HEK293 (cell line): ENCODE measurements at regions not wholly inside any gene's neighbourhood (a gene's known extent, or its start where the extent isn't known, plus 50 kb on each side); places are given as distances from the start of the nearest gene placed in this dataset.

Source experiments
- KLF1 ChIP-seq: fragments of 450-650 bp; formaldehyde crosslinking; IDR thresholded peaks from 2 replicates; pipeline ENCODE4 v1.5.1; 2016; ENCODE audit warnings: missing biosample characterization, missing genetic modification characterization
- KLF9 ChIP-seq: fragments of 450-650 bp; formaldehyde crosslinking; IDR thresholded peaks from 2 replicates; pipeline ENCODE4 v1.5.1; 2016; ENCODE audit warnings: missing biosample characterization, missing genetic modification characterization, low read depth
- OSR2 ChIP-seq: fragments of 450-650 bp; formaldehyde crosslinking; IDR thresholded peaks from 2 replicates; pipeline ENCODE4 v1.5.1; 2016; ENCODE audit warnings: missing biosample characterization, missing genetic modification characterization
- OVOL3 ChIP-seq: fragments of 450-650 bp; formaldehyde crosslinking; IDR thresholded peaks from 2 replicates; pipeline ENCODE4 v1.5.1; 2016; ENCODE audit warnings: missing biosample characterization, missing genetic modification characterization
- ZFP41 ChIP-seq: fragments of 450-650 bp; formaldehyde crosslinking; IDR thresholded peaks from 2 replicates; pipeline ENCODE4 v1.5.1; 2016; ENCODE audit warnings: missing biosample characterization, missing genetic modification characterization, borderline replicate concordance
- ZNF133 ChIP-seq: fragments of 450-650 bp; formaldehyde crosslinking; IDR thresholded peaks from 2 replicates; pipeline ENCODE4 v1.5.1; 2016; ENCODE audit warnings: missing biosample characterization, missing genetic modification characterization
- ZNF530 ChIP-seq: fragments of 450-650 bp; formaldehyde crosslinking; IDR thresholded peaks from 2 replicates; pipeline ENCODE4 v1.5.1; 2016; ENCODE audit warnings: low read depth, missing biosample characterization, missing genetic modification characterization
- TF ChIP-seq, protein P1 (sequence below): fragments of 450-650 bp; formaldehyde crosslinking; IDR thresholded peaks from 2 replicates; pipeline ENCODE4 v1.5.1; 2016; ENCODE audit warnings: missing biosample characterization, missing genetic modification characterization
- TF ChIP-seq, protein P2 (sequence below): fragments of 450-650 bp; formaldehyde crosslinking; IDR thresholded peaks from 2 replicates; pipeline ENCODE4 v1.5.1; 2016; ENCODE audit warnings: missing biosample characterization, missing genetic modification characterization
- TF ChIP-seq, protein P3 (sequence below): IDR thresholded peaks from 2 replicates; pipeline ENCODE4 v1.6.1; 2011; ENCODE audit warnings: mild to moderate bottlenecking, low read depth, low read length, borderline replicate concordance

DNA sequence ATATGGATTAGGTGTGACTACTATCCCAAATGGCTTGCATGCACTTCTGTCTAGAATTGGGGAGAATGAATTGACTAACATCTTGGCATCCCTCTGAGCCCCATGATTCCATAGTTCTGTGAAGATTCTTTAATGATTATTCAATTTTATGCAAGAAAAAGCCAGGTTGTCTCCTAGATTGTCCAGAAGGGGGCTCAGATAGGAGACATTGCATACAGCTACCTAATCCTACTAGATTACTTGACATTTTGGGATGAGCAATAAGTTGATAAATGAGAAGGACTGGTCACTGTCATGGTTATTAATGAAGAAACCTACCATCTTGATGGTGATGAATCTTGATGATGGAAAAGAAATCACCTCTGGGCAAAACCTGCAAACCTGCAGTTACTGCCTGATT, 117.0 kb downstream of the CARTPT start:
- TF ChIP-seq ZNF530 (tag by site-specific recombination) (no peak), OVOL3 (tag by site-specific recombination) (no peak), OSR2 (tag by site-specific recombination) (no peak), ZFP41 (tag by site-specific recombination) (no peak), ZNF133 (tag by site-specific recombination) (no peak), KLF9 (no peak), KLF1 (tag by site-specific recombination) (no peak)
- TF ChIP-seq, protein P1, sequence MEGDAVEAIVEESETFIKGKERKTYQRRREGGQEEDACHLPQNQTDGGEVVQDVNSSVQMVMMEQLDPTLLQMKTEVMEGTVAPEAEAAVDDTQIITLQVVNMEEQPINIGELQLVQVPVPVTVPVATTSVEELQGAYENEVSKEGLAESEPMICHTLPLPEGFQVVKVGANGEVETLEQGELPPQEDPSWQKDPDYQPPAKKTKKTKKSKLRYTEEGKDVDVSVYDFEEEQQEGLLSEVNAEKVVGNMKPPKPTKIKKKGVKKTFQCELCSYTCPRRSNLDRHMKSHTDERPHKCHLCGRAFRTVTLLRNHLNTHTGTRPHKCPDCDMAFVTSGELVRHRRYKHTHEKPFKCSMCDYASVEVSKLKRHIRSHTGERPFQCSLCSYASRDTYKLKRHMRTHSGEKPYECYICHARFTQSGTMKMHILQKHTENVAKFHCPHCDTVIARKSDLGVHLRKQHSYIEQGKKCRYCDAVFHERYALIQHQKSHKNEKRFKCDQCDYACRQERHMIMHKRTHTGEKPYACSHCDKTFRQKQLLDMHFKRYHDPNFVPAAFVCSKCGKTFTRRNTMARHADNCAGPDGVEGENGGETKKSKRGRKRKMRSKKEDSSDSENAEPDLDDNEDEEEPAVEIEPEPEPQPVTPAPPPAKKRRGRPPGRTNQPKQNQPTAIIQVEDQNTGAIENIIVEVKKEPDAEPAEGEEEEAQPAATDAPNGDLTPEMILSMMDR (tag by site-specific recombination) = no peak
- TF ChIP-seq, protein P2, sequence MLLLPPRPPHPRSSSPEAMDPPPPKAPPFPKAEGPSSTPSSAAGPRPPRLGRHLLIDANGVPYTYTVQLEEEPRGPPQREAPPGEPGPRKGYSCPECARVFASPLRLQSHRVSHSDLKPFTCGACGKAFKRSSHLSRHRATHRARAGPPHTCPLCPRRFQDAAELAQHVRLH = no peak
- TF ChIP-seq, protein P3, sequence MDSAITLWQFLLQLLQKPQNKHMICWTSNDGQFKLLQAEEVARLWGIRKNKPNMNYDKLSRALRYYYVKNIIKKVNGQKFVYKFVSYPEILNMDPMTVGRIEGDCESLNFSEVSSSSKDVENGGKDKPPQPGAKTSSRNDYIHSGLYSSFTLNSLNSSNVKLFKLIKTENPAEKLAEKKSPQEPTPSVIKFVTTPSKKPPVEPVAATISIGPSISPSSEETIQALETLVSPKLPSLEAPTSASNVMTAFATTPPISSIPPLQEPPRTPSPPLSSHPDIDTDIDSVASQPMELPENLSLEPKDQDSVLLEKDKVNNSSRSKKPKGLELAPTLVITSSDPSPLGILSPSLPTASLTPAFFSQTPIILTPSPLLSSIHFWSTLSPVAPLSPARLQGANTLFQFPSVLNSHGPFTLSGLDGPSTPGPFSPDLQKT = no peak
